GM21786 (cell line): ENCODE measurements at regions not wholly inside any gene's neighbourhood (a gene's known extent, or its start where the extent isn't known, plus 50 kb on each side); places are given as distances from the start of the nearest gene placed in this dataset.

ENCODE experiments used
- ATAC-seq: cut with Tn5 transposase; IDR thresholded peaks from one replicate; pipeline ENCODE4 v1.9.1; 2021; ENCODE audit not compliant: unreplicated experiment

DNA sequence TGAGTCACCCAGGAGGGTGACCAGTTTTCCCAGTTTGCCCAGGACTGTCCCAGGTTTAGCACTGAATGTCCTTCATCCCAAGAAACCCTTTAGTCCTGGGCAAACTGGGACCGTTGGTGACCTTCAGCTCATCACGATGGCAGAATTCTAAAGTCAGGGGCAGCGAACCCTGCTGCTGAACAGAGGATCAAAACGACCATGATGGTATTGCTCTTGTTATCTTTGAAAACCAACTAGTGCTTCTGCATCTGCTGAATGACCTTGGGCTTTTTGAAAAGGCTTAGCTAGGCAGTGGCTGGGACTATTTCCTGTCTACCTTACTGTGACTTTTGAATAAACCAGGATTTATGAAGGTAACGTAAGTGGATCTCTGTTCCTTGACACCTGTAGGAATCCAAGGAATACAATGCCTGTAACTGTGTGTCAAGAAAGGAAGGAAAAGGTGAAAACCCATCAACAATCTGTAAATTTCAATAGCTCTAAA lies 281.9 kb downstream of the SOX9 start:
- no peak for ATAC-seq

DNA sequence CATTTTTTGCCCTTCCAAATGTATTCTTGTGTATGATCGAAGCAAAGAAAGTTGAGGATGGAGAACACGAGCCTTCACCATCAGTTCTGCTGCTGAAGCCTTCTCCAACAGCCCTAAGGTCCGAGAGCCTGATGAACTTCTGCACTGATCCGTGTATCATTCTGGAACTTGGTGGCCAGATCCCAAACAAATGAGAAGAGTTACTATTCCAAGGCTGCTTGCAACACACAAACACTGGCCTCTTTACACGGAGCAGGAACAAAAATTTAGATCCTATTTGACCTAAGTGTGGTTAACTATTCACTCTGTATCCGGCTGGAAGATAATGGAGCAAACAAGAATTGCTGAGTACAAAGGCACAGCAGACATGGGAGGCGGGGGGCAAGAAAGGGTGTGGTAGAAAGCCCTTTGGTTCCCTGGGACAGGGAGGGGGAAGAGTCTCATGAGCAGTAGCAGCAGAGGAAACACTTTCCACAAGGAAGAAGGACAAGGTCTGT lies 282.9 kb downstream of the SOX9 start:
- ATAC-seq = no peak

DNA sequence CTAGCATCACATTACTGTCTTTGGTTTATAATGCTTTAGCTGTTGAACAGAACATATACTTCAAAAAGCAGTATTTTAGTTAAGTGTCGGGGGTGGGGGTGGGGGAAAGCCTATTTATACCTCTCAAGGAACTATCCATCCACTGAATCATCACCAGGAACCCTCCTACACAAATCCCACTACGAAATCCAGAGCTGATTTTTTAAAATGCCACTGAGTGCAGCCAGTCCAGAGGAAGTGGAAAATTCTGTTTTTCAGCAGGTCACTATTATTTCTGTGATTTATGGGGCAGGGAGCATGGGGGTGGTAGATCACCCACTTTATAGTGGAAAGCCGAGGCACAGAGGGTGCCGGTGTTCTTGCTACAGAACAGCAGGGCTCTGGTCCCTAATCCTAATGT lies 284.1 kb downstream of the SOX9 start:
- no peak for ATAC-seq

DNA sequence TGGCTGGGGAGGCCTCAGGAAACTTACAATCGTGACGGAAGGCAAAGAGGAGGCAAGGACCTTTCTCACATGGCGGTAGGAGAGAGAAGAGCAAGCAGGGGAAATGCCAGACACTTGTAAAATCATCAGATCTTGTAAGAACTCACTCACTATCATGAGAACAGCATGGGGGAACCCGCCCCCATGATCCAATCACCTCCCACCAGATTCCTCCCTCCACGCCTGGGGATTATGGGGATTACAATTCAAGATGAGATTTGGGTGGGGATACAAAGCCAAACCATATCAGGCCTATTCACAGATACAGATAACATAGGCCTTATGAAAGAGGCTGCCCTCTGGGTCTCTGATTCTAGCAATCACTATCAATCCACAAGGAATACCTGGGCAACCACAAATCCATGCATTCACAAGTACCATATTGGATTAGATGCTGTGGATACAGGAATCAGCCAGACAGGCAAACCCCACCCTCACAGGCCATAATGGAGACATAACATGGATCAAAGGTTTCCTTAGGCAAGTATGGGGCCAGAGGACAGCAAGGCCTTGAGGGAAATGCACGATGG lies 284.9 kb downstream of the SOX9 start:
- ATAC-seq = no peak

DNA sequence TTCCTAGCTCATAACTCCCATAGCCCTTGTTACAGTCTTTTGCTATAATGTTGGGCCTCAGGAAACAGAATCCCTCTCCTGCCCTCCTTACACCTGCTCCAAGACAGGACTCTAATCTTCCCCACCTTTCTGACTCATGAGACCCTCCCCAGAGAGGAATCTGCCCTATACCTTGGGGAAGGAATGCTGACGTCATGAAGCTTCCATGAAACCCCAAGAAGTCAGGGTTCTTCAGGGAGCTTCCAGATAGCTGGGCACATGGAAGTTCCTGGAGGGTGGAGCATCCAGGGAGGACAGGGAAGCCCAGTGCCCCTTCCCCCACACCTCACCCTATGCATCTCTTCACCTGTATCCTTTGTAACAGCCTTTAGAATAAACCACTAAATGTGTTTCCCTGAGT lies 285.7 kb downstream of the SOX9 start:
- no peak for ATAC-seq

DNA sequence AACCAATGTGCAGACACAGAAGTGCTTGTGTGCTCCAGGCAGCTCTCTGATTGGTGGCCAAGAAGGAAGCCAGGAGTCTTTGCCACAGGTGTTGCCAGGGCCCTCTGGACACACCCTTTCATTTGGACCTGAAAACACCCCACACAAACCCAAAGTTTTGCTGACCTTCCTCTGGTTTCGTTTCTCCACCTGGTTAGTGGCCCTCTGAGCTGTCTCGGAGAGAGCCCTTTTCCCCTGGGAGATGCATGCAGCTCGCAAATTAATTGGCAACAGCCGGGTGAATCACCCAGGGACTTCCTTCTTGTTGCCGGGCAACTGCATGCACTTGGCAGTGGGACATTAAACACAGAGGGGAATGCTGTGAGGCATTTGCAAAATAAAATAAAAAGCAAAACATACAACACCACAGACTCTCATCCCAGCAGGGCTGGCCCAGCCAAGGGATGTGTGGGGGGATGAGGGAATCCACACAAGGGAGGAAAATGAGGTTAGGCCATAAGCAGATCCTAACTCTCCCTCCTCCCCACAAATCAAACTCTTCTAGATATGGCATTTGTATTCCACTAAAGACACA lies 286.6 kb downstream of the SOX9 start:
- peak; percentile 83 for ATAC-seq

DNA sequence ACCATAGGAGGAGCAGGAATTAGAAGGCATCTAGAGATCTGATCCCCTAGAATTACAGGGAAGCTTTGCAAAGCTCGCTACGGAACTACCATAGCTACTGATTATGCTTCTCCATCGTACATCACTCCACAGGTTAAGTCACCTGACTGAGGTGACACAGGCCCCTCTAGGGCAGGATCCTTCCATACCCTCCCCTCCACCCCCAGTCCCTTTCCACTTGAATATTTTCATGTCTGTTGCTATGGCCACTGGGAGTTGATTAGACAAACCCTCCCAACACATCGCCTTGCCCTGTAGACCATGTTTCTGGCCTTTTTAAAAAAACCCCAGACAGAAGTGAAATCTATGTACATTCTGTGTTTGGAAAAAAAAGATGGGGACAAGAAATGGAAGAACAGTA lies 287.1 kb downstream of the SOX9 start:
- no peak for ATAC-seq

DNA sequence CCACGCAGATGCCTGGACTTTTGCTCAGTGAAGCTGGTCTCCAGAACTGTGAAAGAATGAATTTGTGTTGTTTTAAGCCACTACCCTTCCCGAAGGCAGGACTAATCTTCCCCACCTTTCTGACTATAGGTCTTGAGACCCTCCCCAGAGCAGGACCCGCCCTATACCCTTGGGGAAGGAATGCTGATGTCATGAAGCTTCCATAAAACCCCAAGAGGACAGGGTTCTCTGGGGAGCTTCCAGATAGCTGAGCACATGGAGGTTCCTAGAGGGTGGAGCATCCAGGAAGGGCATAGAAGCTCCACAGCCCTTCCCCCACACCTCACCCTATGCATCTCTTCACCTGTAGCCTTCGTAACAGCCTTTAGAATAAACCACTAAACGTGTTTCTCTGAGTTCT lies 287.8 kb downstream of the SOX9 start:
- no peak for ATAC-seq

DNA sequence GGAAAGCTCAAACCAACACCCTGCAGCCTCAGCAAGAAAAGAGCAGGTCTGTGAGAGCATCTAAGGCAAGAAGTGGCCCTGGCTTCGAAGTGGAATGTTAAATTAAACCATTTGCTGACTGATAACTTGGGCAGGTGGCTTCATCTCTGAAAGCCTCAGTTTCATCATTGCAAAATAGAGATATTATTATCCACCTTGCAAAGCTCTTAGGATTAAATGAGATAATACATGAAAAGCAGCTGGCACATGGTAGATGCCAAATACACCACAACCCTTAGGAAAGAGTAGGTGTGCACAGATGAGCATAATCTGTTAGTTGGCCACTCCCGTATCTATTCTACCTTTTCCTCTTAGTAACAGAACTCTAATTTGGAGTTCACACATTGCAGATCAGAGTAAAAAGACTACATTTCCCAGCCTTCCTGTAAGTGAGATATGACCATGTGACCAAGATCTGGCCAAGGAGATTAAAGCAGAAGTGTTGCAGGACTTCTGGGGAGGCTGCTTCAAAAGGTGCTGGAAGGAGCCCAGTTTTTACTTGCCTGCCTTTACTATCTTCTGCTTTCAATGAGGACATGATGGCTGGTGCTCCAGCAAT lies 288.7 kb downstream of the SOX9 start:
- ATAC-seq = no peak

DNA sequence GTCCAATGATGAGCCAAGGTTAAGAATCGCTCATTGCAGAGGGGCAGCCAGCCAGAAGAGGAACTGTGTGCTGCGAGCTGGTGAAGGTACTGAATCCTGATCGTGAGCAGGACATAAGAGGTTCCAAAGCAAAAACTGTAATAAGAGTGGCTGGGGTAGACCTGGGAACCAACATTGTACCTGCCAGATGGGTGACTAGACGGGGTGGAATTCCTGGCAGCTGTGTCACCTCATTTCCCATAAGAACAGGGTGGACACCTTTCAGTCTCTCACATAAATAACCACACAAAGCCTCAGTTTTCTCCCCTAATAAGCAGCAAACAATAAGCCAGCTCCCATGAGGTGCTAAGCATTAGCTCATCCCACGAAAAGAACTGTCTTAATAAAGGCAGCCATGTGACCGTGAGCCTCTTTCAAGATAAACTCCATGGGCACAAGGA lies 290.3 kb downstream of the SOX9 start:
- ATAC-seq = no peak

DNA sequence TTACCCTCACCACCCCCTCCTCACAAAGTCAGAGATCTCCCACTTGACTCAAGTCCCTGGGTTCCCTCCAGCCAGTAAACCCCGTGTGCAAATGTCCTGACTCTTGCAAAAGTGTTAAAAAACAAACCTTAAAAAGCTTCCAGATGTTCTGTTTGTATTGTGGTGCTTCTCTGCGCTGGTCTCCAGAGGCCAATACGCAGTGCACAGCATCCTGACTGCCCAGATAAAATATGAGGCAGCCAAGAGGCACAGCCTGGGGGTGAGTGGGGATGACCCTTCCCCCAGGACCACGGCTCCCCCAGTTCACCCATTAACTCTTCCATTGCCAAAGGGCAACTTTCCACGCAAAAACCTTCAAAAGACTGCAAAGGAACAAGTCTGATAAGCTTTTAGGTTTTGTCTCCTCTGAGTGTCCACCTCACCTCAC lies 291.8 kb downstream of the SOX9 start:
- ATAC-seq = no peak

DNA sequence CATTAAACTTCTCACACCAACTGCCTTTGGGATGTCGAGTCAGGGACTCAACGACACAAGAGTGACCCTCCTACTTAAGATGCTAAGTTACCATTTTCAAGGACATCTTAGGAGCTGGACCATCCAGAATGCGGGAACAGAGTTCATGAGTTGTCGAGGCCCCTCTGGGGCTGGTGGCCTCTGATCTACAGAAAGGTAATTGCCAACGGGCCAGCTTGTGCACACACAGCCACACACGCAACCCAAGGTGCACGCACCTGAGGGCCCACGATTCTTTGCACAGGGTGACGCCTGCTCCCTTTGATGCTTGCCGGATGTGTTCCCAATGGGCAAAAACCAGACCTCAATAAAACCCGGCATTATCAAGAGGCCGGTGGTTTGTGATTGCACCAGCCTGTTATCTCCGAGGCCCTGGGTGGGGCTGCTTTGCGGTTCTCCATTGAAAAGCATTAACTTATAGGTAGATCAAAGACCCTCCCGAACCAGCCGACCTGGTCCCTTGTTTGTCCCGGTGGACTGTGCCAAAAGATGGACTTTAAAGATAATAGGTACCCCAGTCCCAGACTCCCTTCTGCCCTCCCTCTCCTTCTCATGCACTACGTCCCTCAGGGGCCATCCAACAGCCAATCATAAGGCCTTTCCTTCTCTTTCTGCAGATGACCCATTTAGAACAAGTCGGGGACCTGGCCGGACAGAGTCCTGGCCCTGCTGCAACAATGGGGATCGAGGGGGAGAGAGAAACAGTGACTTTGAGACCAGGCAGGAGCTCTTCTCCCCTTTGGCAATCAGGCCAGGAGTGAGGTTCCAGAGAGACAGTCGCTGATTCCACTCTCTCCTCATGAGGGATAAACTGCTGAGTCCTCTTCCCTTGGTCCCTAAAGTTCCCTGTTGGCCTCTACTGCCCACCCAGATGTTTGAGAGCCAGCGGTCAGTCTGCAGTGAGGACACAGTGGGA lies 292.5 kb downstream of the SOX9 start:
- no peak for ATAC-seq

DNA sequence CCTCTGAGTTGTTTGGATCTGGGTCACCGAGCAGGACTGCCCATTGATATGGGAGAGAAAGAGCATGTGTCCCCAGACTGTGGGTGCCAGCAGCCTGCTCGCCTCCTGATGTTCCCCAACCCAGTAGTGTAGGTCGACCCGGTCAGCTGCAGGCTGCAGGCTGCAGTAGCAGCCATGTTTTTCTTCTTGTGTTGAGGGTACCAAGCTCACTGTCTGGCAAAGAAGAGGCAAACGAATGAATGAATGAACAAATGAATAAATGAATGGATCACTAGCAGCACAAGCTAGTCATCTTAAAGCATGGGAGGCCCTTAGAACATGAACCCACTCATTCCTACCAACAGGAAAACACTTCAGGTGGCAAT lies 293.2 kb downstream of the SOX9 start:
- ATAC-seq = no peak

DNA sequence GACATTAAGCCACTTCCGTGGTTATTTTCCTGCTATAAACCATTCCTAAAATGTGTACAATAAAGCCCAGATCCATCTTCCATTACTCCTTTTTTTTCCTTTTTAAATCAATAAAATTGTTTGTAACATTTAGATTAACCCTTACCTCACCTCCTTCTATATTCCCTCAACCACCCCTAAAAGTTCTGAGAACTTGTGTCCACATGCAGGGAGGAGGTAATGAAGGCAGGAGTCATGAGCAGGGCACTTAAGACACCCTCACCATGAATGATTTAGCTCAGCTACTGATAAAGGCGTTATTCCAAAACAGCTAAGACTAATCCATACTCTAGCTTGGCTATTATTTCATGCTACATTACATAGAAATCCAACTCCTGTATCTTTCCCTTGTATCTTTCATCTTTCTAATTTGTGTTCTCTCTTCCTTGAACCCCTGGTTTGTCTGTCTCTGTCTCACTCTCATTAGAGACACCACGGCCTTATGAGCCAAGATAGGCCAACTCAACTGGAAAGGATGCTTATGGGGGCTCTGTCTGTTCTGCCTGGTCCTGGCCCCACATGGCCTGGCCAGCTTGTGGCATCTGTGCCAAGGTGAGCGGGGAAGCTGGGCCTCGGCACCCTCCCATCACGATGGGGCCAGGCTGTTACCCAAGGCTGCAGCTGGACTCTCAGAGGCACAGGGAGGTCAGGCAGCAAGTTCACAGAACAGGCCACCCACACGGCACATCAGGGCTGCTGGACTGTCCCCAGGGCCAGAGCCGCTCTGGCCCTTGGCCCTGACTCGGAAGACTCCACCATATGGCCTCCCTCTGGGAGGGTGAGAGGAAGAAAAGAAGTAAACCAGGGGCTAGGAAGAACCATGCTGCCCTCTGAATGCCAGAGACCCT lies 294.4 kb downstream of the SOX9 start:
- no peak for ATAC-seq

DNA sequence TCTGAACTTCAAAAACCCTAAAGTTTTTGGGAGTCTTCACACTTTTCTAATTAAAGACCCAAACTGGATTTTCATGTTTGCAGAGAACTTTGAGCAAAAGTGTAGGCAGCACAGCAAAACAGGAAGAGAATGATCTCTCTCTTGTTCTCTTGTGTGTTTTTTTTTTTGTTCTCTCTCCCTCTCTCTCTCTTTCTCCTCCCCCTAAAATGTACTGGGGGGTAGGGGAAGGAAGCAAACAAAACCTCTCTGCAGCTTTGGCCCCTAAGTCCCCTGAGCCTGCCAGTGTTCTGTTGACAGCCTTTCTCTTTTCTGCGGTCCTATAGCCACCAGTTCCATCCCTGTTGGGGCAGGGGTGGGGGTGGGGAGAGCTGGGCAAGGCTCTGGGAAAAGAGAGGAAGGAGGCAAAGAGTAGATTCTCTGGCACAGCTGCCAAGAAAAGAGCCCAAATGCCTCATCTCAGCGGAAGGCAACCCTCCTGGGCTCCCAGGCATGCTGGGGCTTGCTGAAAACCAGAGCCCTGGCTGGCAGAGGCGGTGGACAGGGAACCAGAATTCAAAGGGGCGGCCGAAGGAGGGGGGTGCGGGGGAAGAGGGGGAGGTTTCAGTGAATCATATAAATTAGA lies 295.3 kb downstream of the SOX9 start:
- ATAC-seq = no peak

DNA sequence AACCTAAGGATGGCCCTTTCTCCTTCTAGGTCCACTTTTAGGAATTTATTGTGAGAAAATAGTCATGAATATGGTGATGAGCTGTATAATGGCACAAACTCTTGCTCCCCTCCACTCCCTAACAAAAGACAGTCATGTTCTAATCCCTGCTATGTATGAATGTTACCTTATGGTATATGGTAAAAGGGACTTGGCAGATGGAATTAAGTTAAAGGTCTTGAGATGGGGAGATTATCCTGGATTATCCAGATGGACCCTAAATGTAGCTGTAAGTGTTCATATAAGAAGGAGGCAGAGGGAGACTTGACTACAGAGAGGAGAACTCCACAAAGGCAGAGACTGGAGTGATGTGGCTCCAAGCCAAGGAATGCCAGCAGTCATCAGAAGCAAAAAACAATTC lies 296.1 kb downstream of the SOX9 start:
- no peak for ATAC-seq

DNA sequence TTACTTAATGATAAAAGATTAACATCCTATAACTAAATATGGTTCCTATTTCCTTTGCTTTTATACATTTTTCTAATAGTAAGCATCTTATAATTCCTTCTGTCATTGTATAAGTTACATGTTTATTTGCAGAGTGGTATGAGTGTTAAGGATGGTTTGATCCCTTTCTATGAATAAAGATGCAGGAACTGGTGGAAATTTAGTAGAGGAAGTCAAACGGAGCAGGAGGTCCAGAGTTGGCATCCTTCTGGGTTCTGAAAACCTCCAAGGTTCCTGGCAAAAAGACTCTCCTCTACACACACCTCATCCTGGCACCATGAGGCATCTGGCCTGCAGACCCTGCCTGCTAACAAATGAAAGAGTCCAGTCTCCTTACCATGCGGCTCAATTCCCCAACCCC lies 296.8 kb downstream of the SOX9 start:
- ATAC-seq = no peak

DNA sequence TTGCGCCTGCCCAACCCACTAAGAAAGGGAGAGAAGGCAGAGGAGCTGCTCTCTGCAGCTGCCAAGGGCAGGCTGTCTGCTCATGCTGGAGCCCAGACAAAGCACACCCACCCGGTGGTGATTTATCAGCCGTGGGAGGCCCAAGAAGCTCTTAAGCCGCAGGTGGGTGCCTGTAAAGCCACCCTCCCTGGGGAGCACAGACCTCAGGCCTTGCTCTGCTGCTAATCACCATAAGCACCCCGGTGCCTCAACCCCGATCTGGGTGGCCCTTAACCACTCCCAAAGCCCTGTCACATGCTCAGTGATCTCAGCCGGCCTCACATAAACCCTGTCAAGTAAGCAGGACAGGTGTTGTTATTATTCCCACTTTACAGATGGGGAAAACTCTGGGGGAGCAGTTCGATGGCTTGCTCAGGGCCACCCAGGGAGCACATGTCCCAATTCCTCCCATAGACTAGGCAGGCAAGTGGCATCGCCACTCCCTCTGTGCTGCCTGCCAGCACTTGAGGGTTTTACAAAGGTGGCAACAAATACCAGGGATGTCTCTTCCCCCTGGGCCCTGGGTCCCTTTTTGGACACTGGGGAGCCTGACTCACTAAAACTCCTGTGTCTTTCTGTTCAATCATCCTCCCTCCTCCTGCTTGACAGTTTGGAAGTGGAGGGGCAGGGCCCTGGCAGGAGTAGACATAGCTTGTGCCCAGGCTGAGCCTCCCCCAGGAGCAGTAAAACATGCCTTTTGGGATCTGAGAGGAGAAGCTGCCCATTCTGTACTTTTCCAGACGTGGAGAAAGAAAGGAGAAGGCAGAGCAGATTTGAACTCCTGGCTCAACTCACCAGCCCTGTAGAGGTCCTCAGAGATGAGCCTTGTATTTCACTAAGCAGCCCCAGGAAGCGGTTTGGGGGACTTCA lies 299.3 kb downstream of the SOX9 start:
- ATAC-seq = peak; percentile 31

DNA sequence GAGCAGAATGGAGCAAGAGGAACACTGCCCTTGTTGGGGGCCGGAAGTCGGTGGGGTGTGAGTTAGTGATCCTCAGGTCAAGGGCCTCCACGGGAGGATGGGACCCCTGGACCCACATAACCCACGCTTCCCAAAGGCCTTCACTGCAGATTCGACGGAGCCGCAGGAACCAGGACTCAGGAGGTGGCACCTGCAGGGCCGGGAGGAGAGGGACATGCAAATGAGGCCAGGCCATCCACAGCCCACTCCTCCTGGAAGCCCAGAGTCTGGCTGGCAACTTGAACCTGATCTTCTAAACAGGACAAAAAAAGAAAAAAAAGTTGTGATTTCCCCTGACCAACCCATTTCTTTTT lies 299.9 kb downstream of the SOX9 start:
- ATAC-seq = no peak
